GM12878 (cell line): ENCODE measurements at regions not wholly inside any gene's neighbourhood (a gene's known extent, or its start where the extent isn't known, plus 50 kb on each side); places are given as distances from the start of the nearest gene placed in this dataset.

Experiments
- CHD2 ChIP-seq: IDR thresholded peaks from 2 replicates; pipeline ENCODE4 v1.6.1; 2011; ENCODE audit warnings: low read depth, low read length, improper control_type of control experiment, borderline replicate concordance
- CREB1 ChIP-seq: IDR thresholded peaks from 2 replicates; pipeline ENCODE4 v1.6.1; 2012; ENCODE audit warnings: low read depth, mild to moderate bottlenecking, inconsistent platforms
- E4F1 ChIP-seq: fragments of 450-650 bp; IDR thresholded peaks from 2 replicates; pipeline ENCODE4 v1.6.1; 2018; ENCODE audit warnings: borderline replicate concordance, mild to moderate bottlenecking; ENCODE audit not compliant: partially characterized antibody
- EP300 ChIP-seq, 2 experiments: fragments of 150-350 bp in 1 of 2; IDR thresholded peaks; 2 replicates each; pipeline ENCODE4 v1.6.1; 2011 to 2012; ENCODE audit warnings: low read depth in 2 of 2, low read length in 2 of 2, borderline replicate concordance in 1 of 2, improper control_type of control experiment in 1 of 2, inconsistent platforms in 1 of 2; ENCODE audit not compliant: control insufficient read depth in 1 of 2
- MTA2 ChIP-seq: fragments of 450-650 bp; IDR thresholded peaks from 2 replicates; pipeline ENCODE4 v1.6.1; 2016; ENCODE audit warnings: low read depth, mild to moderate bottlenecking, moderate library complexity
- SMAD5 ChIP-seq: IDR thresholded peaks from 2 replicates; pipeline ENCODE4 v1.6.1; 2016; ENCODE audit warnings: antibody characterized with exemption, low read depth
- ZBTB40 ChIP-seq: fragments of 450-650 bp; IDR thresholded peaks from 2 replicates; pipeline ENCODE4 v1.6.1; 2016; ENCODE audit warnings: mild to moderate bottlenecking, moderate library complexity, borderline replicate concordance

GRCh38 chr11:70739091-70739490 lies 340.8 kb downstream of the CTTN start (continued):
- TF ChIP-seq ZBTB40 (no peak), CHD2 (no peak), CREB1 (no peak), E4F1 (no peak), MTA2 (no peak), EP300 (IDR thresholded peaks at IDR 0.05; ENCODE audit: borderline replicate concordance in 1 of 2, control insufficient read depth in 1 of 2, low read depth in 2 of 2, low read length in 2 of 2) (no peak), SMAD5 (no peak)
